SK-N-SH treated with all-trans-retinoic acid at 6 μM for 48 hours (cell line): ENCODE measurements at regions not wholly inside any gene's neighbourhood (a gene's known extent, or its start where the extent isn't known, plus 50 kb on each side); places are given as distances from the start of the nearest gene placed in this dataset.

ENCODE experiments used
- GLIS3 ChIP-seq: fragments of 250-450 bp; sonication (Bioruptor Pico); IDR thresholded peaks from 2 replicates; pipeline ENCODE4 v1.5.0; 2020; ENCODE audit warnings: mild to moderate bottlenecking, moderate library complexity
- ZNF565 ChIP-seq: fragments of 450-650 bp; formaldehyde crosslinking; conservative IDR thresholded peaks from 2 replicates; pipeline ENCODE4 v1.5.0; 2020; ENCODE audit warnings: low read depth, mild to moderate bottlenecking, moderate library complexity
- ZNF70 ChIP-seq: fragments of 450-650 bp; formaldehyde crosslinking; IDR thresholded peaks from 2 replicates; pipeline ENCODE4 v1.5.0; 2020; ENCODE audit warnings: mild to moderate bottlenecking, moderate library complexity

- TF ChIP-seq ZNF565 (no peak), GLIS3 (no peak), ZNF70 (CRISPR knock-in tag) (no peak)
These were observed 80.8 kb upstream of the PAX2 start for GRCh38 chr10:100664316-100665149.
